MM.1S (cell line): ENCODE measurements at regions not wholly inside any gene's neighbourhood (a gene's known extent, or its start where the extent isn't known, plus 50 kb on each side); places are given as distances from the start of the nearest gene placed in this dataset.

ENCODE experiments used
- DNase-seq: peaks from one replicate; pipeline ENCODE4 v3.0.0-alpha.2; 2015
- H2AFZ ChIP-seq: fragments of 300-600 bp; sonication (generic); 2 replicates; pipeline ENCODE4 v1.6.0; 2016; ENCODE audit warnings: antibody characterized with exemption, low read length
- H3F3A ChIP-seq: fragments of 300-600 bp; sonication (generic); 2 replicates; pipeline ENCODE4 v1.6.1; 2016; ENCODE audit warnings: mild to moderate bottlenecking, antibody characterized with exemption, low read length, moderate library complexity, mixed read lengths; ENCODE audit not compliant: insufficient read depth
- H3K27ac ChIP-seq: fragments of 300-600 bp; sonication (generic); 2 replicates; pipeline ENCODE4 v1.5.1; 2016; ENCODE audit warnings: mild to moderate bottlenecking, low read length
- H3K27me3 ChIP-seq: fragments of 300-600 bp; sonication (generic); replicated peaks from 2 replicates; pipeline ENCODE4 v1.6.0; 2016; ENCODE audit warnings: low read length; ENCODE audit not compliant: insufficient read depth
- H3K36me3 ChIP-seq: fragments of 300-600 bp; sonication (generic); replicated peaks from 2 replicates; pipeline ENCODE4 v1.6.1; 2016; ENCODE audit warnings: mild to moderate bottlenecking, low read length, mixed read lengths; ENCODE audit not compliant: insufficient read depth
- H3K4me1 ChIP-seq: fragments of 300-600 bp; sonication (generic); 2 replicates; pipeline ENCODE4 v1.6.1; 2016; ENCODE audit warnings: low read length, mixed read lengths
- H3K4me2 ChIP-seq: fragments of 300-600 bp; sonication (generic); 2 replicates; pipeline ENCODE4 v1.6.0; 2016; ENCODE audit warnings: low read depth, low read length
- H3K4me3 ChIP-seq: fragments of 300-600 bp; sonication (generic); 2 replicates; pipeline ENCODE4 v1.5.1; 2016; ENCODE audit warnings: low read length, mixed read lengths
- H3K79me2 ChIP-seq: fragments of 300-600 bp; sonication (generic); 2 replicates; pipeline ENCODE4 v1.6.1; 2016; ENCODE audit warnings: mixed run types, low read length, mixed read lengths
- H3K9ac ChIP-seq: fragments of 300-600 bp; sonication (generic); 2 replicates; pipeline ENCODE4 v1.6.1; 2016; ENCODE audit warnings: low read length, mixed read lengths
- H3K9me2 ChIP-seq: fragments of 300-600 bp; sonication (generic); replicated peaks from 2 replicates; pipeline ENCODE4 v1.6.1; 2016; ENCODE audit warnings: mild to moderate bottlenecking, low read length, mixed read lengths; ENCODE audit not compliant: insufficient read depth
- H3K9me3 ChIP-seq: fragments of 300-600 bp; sonication (generic); replicated peaks from 2 replicates; pipeline ENCODE4 v1.6.1; 2016; ENCODE audit warnings: mild to moderate bottlenecking, low read length, mixed read lengths; ENCODE audit not compliant: insufficient read depth
- H4K20me1 ChIP-seq: fragments of 300-600 bp; sonication (generic); 2 replicates; pipeline ENCODE4 v1.6.1; 2016; ENCODE audit warnings: mild to moderate bottlenecking, low read length, moderate library complexity, mixed read lengths; ENCODE audit not compliant: insufficient read depth
- EZH2 ChIP-seq: fragments of 300-600 bp; sonication (generic); optimal IDR thresholded peaks from 2 replicates; pipeline ENCODE3; 2017; ENCODE audit warnings: low read depth, mild to moderate bottlenecking, antibody characterized with exemption, low read length, mixed read lengths
- EZH2phosphoT487 ChIP-seq: fragments of 300-600 bp; sonication (generic); IDR thresholded peaks from 2 replicates; pipeline ENCODE4 v1.6.1; 2018; ENCODE audit warnings: antibody characterized with exemption, low read length
- TF ChIP-seq, protein P1 (sequence below): fragments of 300-600 bp; sonication (generic); IDR thresholded peaks from 2 replicates; pipeline ENCODE4 v1.5.1; 2016; ENCODE audit warnings: antibody characterized with exemption, low read length, mixed read lengths

DNA sequence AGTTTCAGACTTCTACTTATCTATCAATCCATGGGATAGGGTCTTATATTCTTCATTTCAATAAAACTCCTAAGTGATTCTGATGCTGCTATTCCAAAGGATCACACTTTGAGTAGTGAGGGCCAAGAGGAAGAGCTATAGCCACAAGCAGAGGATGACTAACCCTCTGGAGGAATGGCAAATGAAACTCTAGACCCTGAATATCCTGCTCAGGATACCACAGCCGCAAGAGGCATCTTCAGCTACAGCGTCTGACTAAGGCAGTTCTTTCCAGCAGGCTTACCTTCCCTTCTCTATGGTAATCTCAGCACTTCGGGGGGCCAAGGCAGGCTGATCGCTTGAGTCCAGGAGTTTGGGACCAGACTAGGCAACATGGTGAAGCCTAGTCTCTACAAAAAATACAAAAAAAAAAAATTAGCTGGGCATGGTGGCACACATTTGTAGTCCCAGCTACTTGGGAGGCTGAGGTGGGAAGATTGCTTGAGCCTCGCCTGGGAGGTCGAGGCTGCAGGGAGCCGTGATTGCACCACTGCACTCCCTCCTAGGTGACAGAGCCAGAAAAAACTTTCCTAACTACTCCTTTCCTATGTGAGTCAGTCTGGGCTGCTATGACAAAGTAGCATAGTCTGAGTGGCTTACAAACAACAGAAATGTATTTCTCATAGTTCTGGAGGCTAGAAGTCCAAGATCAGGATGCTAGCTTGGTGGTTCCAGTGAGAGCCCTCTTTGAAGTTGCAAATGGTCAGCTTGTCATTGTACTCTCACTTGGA is 371.9 kb downstream of the IRS1 start:
- Histone ChIP-seq H3F3A (peaks cover 20% of the 10 kb centered on the region), H3K27ac (no peak overlapping the region), H3K36me3 (no peaks in the 10 kb centered on the region), H3K79me2 (no peaks in the 10 kb centered on the region), H3K27me3 (no peaks in the 10 kb centered on the region), H3K4me1 (peaks cover 12% of the 10 kb centered on the region), H4K20me1 (no peaks in the 10 kb centered on the region), H3K4me2 (no peak overlapping the region), H3K9me2 (no peaks in the 10 kb centered on the region), H3K9me3 (no peaks in the 10 kb centered on the region), H3K9ac (no peak overlapping the region), H3K4me3 (no peak overlapping the region), H2AFZ (no peak overlapping the region)
- DNase-seq = no peak
- TF ChIP-seq, protein P1, sequence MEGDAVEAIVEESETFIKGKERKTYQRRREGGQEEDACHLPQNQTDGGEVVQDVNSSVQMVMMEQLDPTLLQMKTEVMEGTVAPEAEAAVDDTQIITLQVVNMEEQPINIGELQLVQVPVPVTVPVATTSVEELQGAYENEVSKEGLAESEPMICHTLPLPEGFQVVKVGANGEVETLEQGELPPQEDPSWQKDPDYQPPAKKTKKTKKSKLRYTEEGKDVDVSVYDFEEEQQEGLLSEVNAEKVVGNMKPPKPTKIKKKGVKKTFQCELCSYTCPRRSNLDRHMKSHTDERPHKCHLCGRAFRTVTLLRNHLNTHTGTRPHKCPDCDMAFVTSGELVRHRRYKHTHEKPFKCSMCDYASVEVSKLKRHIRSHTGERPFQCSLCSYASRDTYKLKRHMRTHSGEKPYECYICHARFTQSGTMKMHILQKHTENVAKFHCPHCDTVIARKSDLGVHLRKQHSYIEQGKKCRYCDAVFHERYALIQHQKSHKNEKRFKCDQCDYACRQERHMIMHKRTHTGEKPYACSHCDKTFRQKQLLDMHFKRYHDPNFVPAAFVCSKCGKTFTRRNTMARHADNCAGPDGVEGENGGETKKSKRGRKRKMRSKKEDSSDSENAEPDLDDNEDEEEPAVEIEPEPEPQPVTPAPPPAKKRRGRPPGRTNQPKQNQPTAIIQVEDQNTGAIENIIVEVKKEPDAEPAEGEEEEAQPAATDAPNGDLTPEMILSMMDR = no peak
- TF ChIP-seq EZH2phosphoT487 (no peak), EZH2 (no peak)

DNA sequence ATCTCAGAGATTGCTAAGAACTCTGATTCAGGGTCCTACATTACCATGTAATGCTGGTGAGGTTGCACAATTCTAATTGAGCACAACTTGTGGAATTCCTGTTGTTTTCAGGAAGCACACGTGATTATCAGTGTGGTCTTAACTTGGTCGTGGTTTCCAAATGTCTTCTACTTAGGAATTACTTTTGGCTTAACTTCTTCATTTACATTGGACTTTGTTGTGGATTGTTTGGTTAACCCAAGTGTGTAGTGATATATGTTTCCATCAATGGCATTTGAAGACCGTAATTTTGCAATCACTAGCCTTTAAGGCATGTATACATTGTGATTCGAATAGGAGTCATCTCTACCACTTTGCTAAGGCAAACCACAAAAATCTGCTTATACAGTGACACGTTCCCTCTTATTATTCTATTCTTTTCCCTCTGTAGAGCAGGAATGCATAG is 373.3 kb downstream of the IRS1 start:
- H3K4me2 ChIP-seq = no peak overlapping the region
- H3F3A ChIP-seq = peaks cover 20% of the 10 kb centered on the region
- no peak overlapping the region for H3K27ac ChIP-seq
- no peaks in the 10 kb centered on the region for H4K20me1 ChIP-seq
- no peak overlapping the region for H2AFZ ChIP-seq
- H3K79me2 ChIP-seq = no peaks in the 10 kb centered on the region
- H3K9ac ChIP-seq = no peak overlapping the region
- no peak overlapping the region for H3K4me3 ChIP-seq
- H3K4me1 ChIP-seq = peaks cover 15% of the 10 kb centered on the region
- no peaks in the 10 kb centered on the region for H3K27me3 ChIP-seq
- TF ChIP-seq, protein P1 = no peak
- TF ChIP-seq EZH2phosphoT487 (no peak), EZH2 (no peak)
- no peaks in the 10 kb centered on the region for H3K36me3 ChIP-seq
- no peaks in the 10 kb centered on the region for H3K9me2 ChIP-seq
- no peaks in the 10 kb centered on the region for H3K9me3 ChIP-seq
- no peak for DNase-seq

DNA sequence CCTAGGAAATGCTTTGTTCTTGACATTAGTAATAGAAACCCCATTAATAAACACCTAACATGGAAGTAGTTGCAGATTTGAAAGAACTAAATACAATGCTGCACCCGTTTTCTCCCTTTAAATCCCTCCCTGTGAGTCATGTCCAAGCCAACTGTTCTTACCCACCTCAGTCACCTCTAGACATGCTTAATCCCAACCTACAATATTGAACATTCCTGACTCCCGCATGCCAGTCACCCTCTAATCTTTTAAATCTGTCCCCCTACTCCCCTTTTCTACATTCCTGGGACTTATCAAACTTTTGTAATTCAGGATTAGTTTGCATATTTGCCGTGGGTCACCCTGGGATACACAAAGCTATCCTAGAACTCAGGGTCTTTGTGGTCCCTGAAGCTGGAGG is 374.6 kb downstream of the IRS1 start:
- H3K9ac ChIP-seq = no peak overlapping the region
- no peaks in the 10 kb centered on the region for H3K9me3 ChIP-seq
- no peak for DNase-seq
- no peaks in the 10 kb centered on the region for H3K27me3 ChIP-seq
- H3F3A ChIP-seq = peaks cover 20% of the 10 kb centered on the region
- peak overlapping the region; percentile 82; the same call in 1 of the 2 replicates for H3K4me2 ChIP-seq
- H3K4me1 ChIP-seq = peaks cover 15% of the 10 kb centered on the region
- no peaks in the 10 kb centered on the region for H3K9me2 ChIP-seq
- no peak overlapping the region for H3K27ac ChIP-seq
- H3K79me2 ChIP-seq = no peaks in the 10 kb centered on the region
- no peaks in the 10 kb centered on the region for H4K20me1 ChIP-seq
- H3K4me3 ChIP-seq = no peak overlapping the region
- no peak overlapping the region for H2AFZ ChIP-seq
- no peaks in the 10 kb centered on the region for H3K36me3 ChIP-seq
- TF ChIP-seq, protein P1 = no peak
- TF ChIP-seq EZH2 = no peak
- TF ChIP-seq EZH2phosphoT487 = no peak
